ENCODE measurements at regions not wholly inside any gene's neighbourhood (a gene's known extent, or its start where the extent isn't known, plus 50 kb on each side); places are given as distances from the start of the nearest gene placed in this dataset.

- POLR2A ChIA-PET, result no interaction called here
- CTCF ChIA-PET, result interaction anchor here (1.4 to 1.6 kb wide), 2 partner anchors 24 to 421 kb away, joined by 3 to 5 read pairs; no protein-coding TSS in a partner anchor
- TF ChIP-seq, protein P1, sequence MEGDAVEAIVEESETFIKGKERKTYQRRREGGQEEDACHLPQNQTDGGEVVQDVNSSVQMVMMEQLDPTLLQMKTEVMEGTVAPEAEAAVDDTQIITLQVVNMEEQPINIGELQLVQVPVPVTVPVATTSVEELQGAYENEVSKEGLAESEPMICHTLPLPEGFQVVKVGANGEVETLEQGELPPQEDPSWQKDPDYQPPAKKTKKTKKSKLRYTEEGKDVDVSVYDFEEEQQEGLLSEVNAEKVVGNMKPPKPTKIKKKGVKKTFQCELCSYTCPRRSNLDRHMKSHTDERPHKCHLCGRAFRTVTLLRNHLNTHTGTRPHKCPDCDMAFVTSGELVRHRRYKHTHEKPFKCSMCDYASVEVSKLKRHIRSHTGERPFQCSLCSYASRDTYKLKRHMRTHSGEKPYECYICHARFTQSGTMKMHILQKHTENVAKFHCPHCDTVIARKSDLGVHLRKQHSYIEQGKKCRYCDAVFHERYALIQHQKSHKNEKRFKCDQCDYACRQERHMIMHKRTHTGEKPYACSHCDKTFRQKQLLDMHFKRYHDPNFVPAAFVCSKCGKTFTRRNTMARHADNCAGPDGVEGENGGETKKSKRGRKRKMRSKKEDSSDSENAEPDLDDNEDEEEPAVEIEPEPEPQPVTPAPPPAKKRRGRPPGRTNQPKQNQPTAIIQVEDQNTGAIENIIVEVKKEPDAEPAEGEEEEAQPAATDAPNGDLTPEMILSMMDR (IDR thresholded peaks at IDR 0.05; ENCODE audit: control extremely low read depth, extremely low read depth, low read depth, missing control alignments), result no peak
- no peak for DNase-seq (ENCODE audit: extremely low spot score)
These were observed 730.2 kb downstream of the TUSC7 start for GRCh38 chr3:117439812-117440211.

- TF ChIP-seq, protein P1 (IDR thresholded peaks at IDR 0.05; ENCODE audit: control extremely low read depth, extremely low read depth, low read depth, missing control alignments), result no peak
- POLR2A ChIA-PET, result no interaction called here
- CTCF ChIA-PET, result interaction anchor here (1.1 kb wide), 3 partner anchors 26 to 84 kb away, joined by 3 read pairs; no protein-coding TSS in a partner anchor
- no peak for DNase-seq (ENCODE audit: extremely low spot score)
These were observed 732.3 kb downstream of the TUSC7 start for GRCh38 chr3:117441851-117442250.

- TF ChIP-seq, protein P1 (IDR thresholded peaks at IDR 0.05; ENCODE audit: control extremely low read depth, extremely low read depth, low read depth, missing control alignments), result no peak
- no peak for DNase-seq (ENCODE audit: extremely low spot score)
- CTCF ChIA-PET, result interaction anchor here (1.3 kb wide), 1 partner anchor 13 kb away, joined by 3 read pairs; no protein-coding TSS in a partner anchor
- POLR2A ChIA-PET, result no interaction called here
These were observed 733.0 kb downstream of the TUSC7 start for GRCh38 chr3:117442566-117442965.

- CTCF ChIA-PET, result interaction anchor here (1.3 kb wide), 1 partner anchor 13 kb away, joined by 3 read pairs; no protein-coding TSS in a partner anchor
- DNase-seq (ENCODE audit: extremely low spot score), result no peak
- TF ChIP-seq, protein P1 (IDR thresholded peaks at IDR 0.05; ENCODE audit: control extremely low read depth, extremely low read depth, low read depth, missing control alignments), result no peak
- POLR2A ChIA-PET, result no interaction called here
These were observed 733.4 kb downstream of the TUSC7 start for GRCh38 chr3:117443014-117443413.

GRCh38 chr3:117444175-117444574 is 734.6 kb downstream of the TUSC7 start:
- DNase-seq (ENCODE audit: extremely low spot score), result no peak
- ChIA-PET POLR2A (no interaction called here), CTCF (interaction anchor here (1.5 kb wide), 1 partner anchor 12 kb away, joined by 3 read pairs; no protein-coding TSS in a partner anchor)
- TF ChIP-seq, protein P1 (IDR thresholded peaks at IDR 0.05; ENCODE audit: control extremely low read depth, extremely low read depth, low read depth, missing control alignments), result no peak

DNA sequence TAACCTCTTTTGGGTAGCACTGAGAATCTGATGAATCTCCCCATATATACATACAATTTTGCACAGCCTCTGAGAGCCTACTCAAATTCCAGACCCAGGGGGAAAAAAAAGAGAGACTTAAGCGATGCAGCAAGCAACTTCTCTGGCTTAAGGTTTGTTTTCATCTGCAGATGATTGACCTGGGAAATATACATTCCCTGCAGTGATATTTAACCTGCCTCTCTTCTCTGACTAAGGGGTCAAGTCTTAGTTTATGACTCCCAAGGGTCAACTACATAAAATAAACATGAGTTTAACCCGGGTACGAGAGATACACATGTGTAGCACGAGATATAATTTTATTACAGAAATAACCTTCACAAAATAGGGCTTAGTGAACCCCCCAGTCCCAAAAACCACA is 737.8 kb downstream of the TUSC7 start:
- no peak for DNase-seq (ENCODE audit: extremely low spot score)
- TF ChIP-seq, protein P1 (IDR thresholded peaks at IDR 0.05; ENCODE audit: control extremely low read depth, extremely low read depth, low read depth, missing control alignments), result no peak
- CTCF ChIA-PET, result interaction anchor here (1.3 kb wide), 1 partner anchor 12 kb away, joined by 3 read pairs; no protein-coding TSS in a partner anchor
- POLR2A ChIA-PET, result no interaction called here
